Psoas muscle (tissue), 7 donors: ENCODE measurements at regions not wholly inside any gene's neighbourhood (a gene's known extent, or its start where the extent isn't known, plus 50 kb on each side); places are given as distances from the start of the nearest gene placed in this dataset.
A peak's percentile ranks its signal among the peaks of the same experiment; 100 is the strongest.

Experiments
- ATAC-seq, 4 donors: fragments of 200-7000 bp; cut with Tn5 transposase; one replicate each; pipeline ENCODE4 v1.9.1; 2020; ENCODE audit warnings: moderate library complexity in 3 of 4, mild to moderate bottlenecking in 2 of 4
- DNase-seq, 2 donors: peaks; one replicate each; pipeline ENCODE4 v3.0.0-alpha.2; 2020
- H3K27ac ChIP-seq: fragments of 200-600 bp; one replicate; pipeline ENCODE4 v1.8.0; 2022
- H3K27me3 ChIP-seq, 3 donors: fragments of 200-600 bp in 1 of 3; one replicate each; pipeline versions ENCODE4 v1.6.1 to v1.8.0; 2013 to 2022; ENCODE audit warnings: low read length in 2 of 3, mild to moderate bottlenecking in 2 of 3, moderate library complexity in 1 of 3; ENCODE audit not compliant: insufficient read depth in 3 of 3
- H3K36me3 ChIP-seq, 2 donors: fragments of 200-600 bp in 1 of 2; one replicate each; pipeline versions ENCODE4 v1.6.1 to v1.8.0; 2013 to 2022; ENCODE audit warnings: low read depth in 1 of 2, mild to moderate bottlenecking in 1 of 2, moderate library complexity in 1 of 2; ENCODE audit not compliant: insufficient read depth in 1 of 2
- H3K4me1 ChIP-seq: fragments of 200-600 bp; one replicate; pipeline ENCODE4 v1.8.0; 2022
- H3K4me3 ChIP-seq: fragments of 200-600 bp; one replicate; pipeline ENCODE4 v1.8.0; 2022; ENCODE audit warnings: mild to moderate bottlenecking
- H3K9me3 ChIP-seq: fragments of 200-600 bp; one replicate; pipeline ENCODE4 v1.8.0; 2022
- CTCF ChIP-seq: fragments of 200-600 bp; IDR thresholded peaks from one replicate; pipeline ENCODE4 v1.8.0; 2022; ENCODE audit warnings: antibody characterized with exemption
- WGBS, 3 donors: extraction: QIAGEN DNeasy Blood & Tissue Kit; methylation state at CpG; one replicate each; pipeline versions ENCODE4 v1.1.6 to v1.1.7; 2013; 5-methylcytosine and 5-hydroxymethylcytosine counted together
- intact Hi-C, 2 donors: fragments of 100-400 bp; cut with DNase I; formaldehyde crosslinking; loops; one replicate each; pipeline versions ENCODE4 v1.11.0 to v1.14.2; 2022
- donor health status: healthy with polysubstance abuse.
- donor health status: DM: no; HTN: no; CAD: no; lungs with moderate emphysema.
- donor health status: Bipolar disorder and iron deficiency.
- donor health status: healthy.
- donor health status: DM: yes; HTN: yes; CAD: no.
- donor health status: DM: no; HTN: no; CAD: no.
- donor health status: DM: yes; HTN: yes; CAD: no.

DNA sequence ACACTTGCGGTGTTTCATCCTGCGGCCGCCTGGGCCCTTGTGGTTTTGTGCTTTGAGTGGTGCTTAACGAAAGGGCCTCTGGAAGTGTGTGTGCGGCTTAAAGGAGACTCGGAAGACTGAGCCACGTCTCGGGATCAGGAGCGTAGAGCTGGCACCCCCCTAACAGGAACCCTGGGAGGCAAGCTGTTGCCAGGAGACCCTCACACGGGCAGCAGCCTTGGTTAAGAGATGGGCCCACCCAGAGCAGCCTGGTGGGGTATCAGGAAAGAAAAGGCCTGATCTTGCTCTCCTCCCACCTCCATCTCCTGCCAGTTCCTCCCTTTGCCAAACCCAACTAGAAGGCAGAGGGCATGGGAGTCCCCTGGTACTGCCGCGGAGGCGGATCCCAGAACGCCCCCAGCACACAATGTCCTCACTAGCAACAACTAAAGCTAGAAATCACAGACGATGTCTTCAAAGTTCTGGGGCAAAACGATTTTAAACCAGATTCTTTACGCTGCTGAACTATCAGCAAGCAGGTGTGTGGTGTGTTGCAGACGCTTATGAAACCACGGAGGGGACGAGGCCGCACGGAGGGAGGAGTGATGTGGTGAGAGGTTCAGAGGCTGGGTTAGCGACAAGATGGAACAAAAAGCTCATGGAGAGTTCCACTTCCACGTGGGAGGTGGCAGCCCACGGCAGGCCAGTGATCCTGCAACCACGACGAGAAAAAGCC is 67.0 kb upstream of the INPP5A start:
- ATAC-seq (no peak), DNase-seq (peak in 1 of 2 donors; percentile 37)
- Histone ChIP-seq H3K4me3 (no peak overlapping the region), H3K36me3 (no peaks in the 10 kb centered on the region), H3K27ac (no peak overlapping the region), H3K27me3 (no peaks in the 10 kb centered on the region), H3K9me3 (no peaks in the 10 kb centered on the region), H3K4me1 (peaks cover 10% of the 10 kb centered on the region)
- WGBS, 3 donors, result 82 to 85% (median 82%) methylated on average over 27 of the region's 27 CpGs
- no peak for TF ChIP-seq CTCF
- intact Hi-C loops, result no loop called here

DNA sequence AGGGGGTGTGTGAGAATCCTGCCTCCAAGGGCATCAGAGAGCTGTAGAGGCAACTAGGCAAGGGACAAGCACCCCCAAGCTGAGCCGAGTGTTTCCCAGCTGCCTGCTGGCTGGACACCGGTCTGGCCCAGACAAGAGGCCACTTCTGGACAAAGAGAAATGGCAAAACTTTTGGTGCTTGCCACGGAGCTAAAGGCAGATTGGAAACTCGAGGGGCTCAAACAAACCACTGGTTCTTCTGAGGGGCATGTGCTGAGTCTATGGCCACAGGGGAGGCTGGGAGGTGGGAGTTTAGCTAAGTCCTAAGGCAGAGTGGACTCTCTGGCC is 66.5 kb upstream of the INPP5A start:
- WGBS, 3 donors, result 81 to 91% (median 85%) methylated on average over 4 of the region's 4 CpGs
- Histone ChIP-seq H3K27ac (no peak overlapping the region), H3K9me3 (no peaks in the 10 kb centered on the region), H3K27me3 (no peaks in the 10 kb centered on the region), H3K4me1 (peaks cover 6% of the 10 kb centered on the region), H3K4me3 (no peak overlapping the region), H3K36me3 (no peaks in the 10 kb centered on the region)
- DNase-seq (no peak), ATAC-seq (no peak)
- intact Hi-C loops, result no loop called here
- TF ChIP-seq CTCF, result no peak

- intact Hi-C loops, result no loop called here
- no peak overlapping the region for H3K27ac ChIP-seq
- H3K4me1 ChIP-seq, result peaks cover 6% of the 10 kb centered on the region
- no peaks in the 10 kb centered on the region for H3K9me3 ChIP-seq
- no peak for TF ChIP-seq CTCF
- WGBS, 3 donors, result 95 to 97% (median 96%) methylated on average over 9 of the region's 9 CpGs
- DNase-seq (no peak), ATAC-seq (no peak)
- H3K36me3 ChIP-seq, result no peaks in the 10 kb centered on the region
- H3K4me3 ChIP-seq, result no peak overlapping the region
- no peaks in the 10 kb centered on the region for H3K27me3 ChIP-seq
These were observed 66.1 kb upstream of the INPP5A start for GRCh38 chr10:132471484-132471883.

DNA sequence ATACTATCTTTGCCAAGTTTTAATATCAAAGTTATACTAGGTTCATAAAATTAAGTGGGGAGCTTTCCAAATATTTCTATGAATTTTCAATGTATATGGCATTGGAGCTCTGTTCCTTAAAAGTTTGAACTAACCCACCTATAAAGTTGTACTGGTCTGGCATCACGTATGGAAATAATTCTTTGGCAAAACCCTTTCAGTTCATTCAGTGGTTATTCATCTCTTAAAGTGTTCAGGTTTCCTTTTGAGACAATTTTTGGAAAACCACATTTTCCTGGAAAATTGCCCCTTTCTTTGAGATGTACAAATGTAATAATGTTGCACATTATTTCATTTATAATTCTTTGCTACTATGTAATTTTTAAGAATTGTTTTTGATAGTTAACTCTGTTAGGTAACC is 62.5 kb upstream of the INPP5A start:
- WGBS, 3 donors, result 57 to 65% (median 58%) methylated on average over 1 of the region's 1 CpG
- H3K9me3 ChIP-seq, result no peaks in the 10 kb centered on the region
- H3K27me3 ChIP-seq, result no peaks in the 10 kb centered on the region
- no peak overlapping the region for H3K27ac ChIP-seq
- ATAC-seq (no peak), DNase-seq (no peak)
- H3K4me1 ChIP-seq, result peaks cover 10% of the 10 kb centered on the region
- H3K36me3 ChIP-seq, result no peaks in the 10 kb centered on the region
- TF ChIP-seq CTCF, result no peak
- intact Hi-C loops, result no loop called here
- H3K4me3 ChIP-seq, result no peak overlapping the region
